B cell (primary cell): ENCODE measurements at regions not wholly inside any gene's neighbourhood (a gene's known extent, or its start where the extent isn't known, plus 50 kb on each side); places are given as distances from the start of the nearest gene placed in this dataset.

Source experiments
- ATAC-seq: fragments of 200-7000 bp; cut with Tn5 transposase; one replicate; pipeline ENCODE4 v1.10.0; 2021; ENCODE audit warnings: low read depth, mild to moderate bottlenecking, moderate number of reproducible peaks, moderate library complexity
- CTCF ChIA-PET: fragments of 350-600 bp; sonication (Branson Sonifier 250); formaldehyde crosslinking; loops from one replicate; lab custom pipeline; 2021; ENCODE audit warnings: antibody characterized with exemption, inconsistent platforms; lab: Charles Lee
- POLR2A ChIA-PET: fragments of 350-600 bp; sonication (Branson Sonifier 250); formaldehyde crosslinking; loops from one replicate; lab custom pipeline; 2021; ENCODE audit warnings: antibody characterized with exemption; lab: Charles Lee
- DNase-seq: peaks from one replicate; pipeline ENCODE4 v3.0.0; 2013
- H2AFZ ChIP-seq: 2 replicates; pipeline ENCODE4 v1.6.1; 2012; ENCODE audit warnings: mild to moderate bottlenecking, low read depth, low read length; ENCODE audit not compliant: insufficient read depth, poor library complexity, severe bottlenecking
- H3K27ac ChIP-seq, 2 donors: 1 replicate in 1 of 2; 2 replicates in 1 of 2; pipeline ENCODE4 v1.5.1; 2012 to 2013; ENCODE audit warnings: low read length in 2 of 2, mild to moderate bottlenecking in 2 of 2, moderate library complexity in 1 of 2
- H3K27me3 ChIP-seq, 4 experiments: fragments of 200-600 bp in 1 of 4; sonication (generic) in 1 of 4; replicated peaks in 1 of 4; 1 replicate in 2 of 4; 2 replicates in 2 of 4; pipeline versions ENCODE4 v1.6.1 to v1.7.0; 2013 to 2016; ENCODE audit warnings: low read length in 3 of 4, mild to moderate bottlenecking in 2 of 4, mixed read lengths in 1 of 4, moderate library complexity in 1 of 4; ENCODE audit not compliant: insufficient read depth in 4 of 4, control insufficient read depth in 3 of 4; ENCODE audit errors: control extremely low read depth in 1 of 4
- H3K36me3 ChIP-seq, 2 experiments: replicated peaks in 1 of 2; 1 replicate in 1 of 2; 2 replicates in 1 of 2; pipeline versions ENCODE4 v1.6.1 to v1.7.1; 2013; ENCODE audit warnings: low read length in 1 of 2; ENCODE audit not compliant: insufficient read depth in 2 of 2, control insufficient read depth in 1 of 2; ENCODE audit errors: control extremely low read depth in 1 of 2, extremely low read depth in 1 of 2
- H3K4me1 ChIP-seq, 2 donors: fragments of 200-600 bp in 1 of 2; sonication (generic) in 1 of 2; 1 replicate in 1 of 2; 2 replicates in 1 of 2; pipeline versions ENCODE4 v1.5.1 to v1.6.1; 2013 to 2017; ENCODE audit warnings: low read length in 2 of 2; ENCODE audit not compliant: control insufficient read depth in 2 of 2, insufficient read depth in 2 of 2
- H3K4me2 ChIP-seq: replicated peaks from 2 replicates; pipeline ENCODE3; 2012; ENCODE audit warnings: mild to moderate bottlenecking, low read depth, low read length; ENCODE audit not compliant: poor library complexity, severe bottlenecking
- H3K4me3 ChIP-seq, 5 experiments: fragments of 200-600 bp in 1 of 5; sonication (generic) in 1 of 5; 1 replicate in 3 of 5; 2 replicates in 2 of 5; pipeline versions ENCODE4 v1.5.1 to v1.7.0; 2011 to 2016; ENCODE audit warnings: low read length in 4 of 5, mild to moderate bottlenecking in 4 of 5, low read depth in 2 of 5, control low read depth in 1 of 5, moderate library complexity in 1 of 5; ENCODE audit not compliant: insufficient read depth in 1 of 5; ENCODE audit errors: control extremely low read depth in 1 of 5, extremely low read depth in 1 of 5
- H3K79me2 ChIP-seq: fragments of 200-600 bp; sonication (generic); one replicate; pipeline ENCODE4 v1.6.0; 2016; ENCODE audit warnings: low read length; ENCODE audit not compliant: control insufficient read depth, insufficient read depth
- H3K9ac ChIP-seq: fragments of 200-600 bp; sonication (generic); 2 replicates; pipeline ENCODE4 v1.6.1; 2017; ENCODE audit warnings: mild to moderate bottlenecking, low read length, moderate library complexity
- H3K9me3 ChIP-seq, 3 donors: one replicate each; pipeline versions ENCODE4 v1.6.1 to v1.7.1; 2013; ENCODE audit warnings: low read length in 2 of 3; ENCODE audit not compliant: control insufficient read depth in 2 of 3, insufficient read depth in 1 of 3; ENCODE audit errors: control extremely low read depth in 1 of 3
- H4K20me1 ChIP-seq: 2 replicates; pipeline ENCODE4 v1.6.0; 2012; ENCODE audit warnings: mild to moderate bottlenecking, low read length; ENCODE audit not compliant: insufficient read depth, control insufficient read depth, poor library complexity, severe bottlenecking
- H3K27ac Mint-ChIP-seq: one replicate; pipeline ENCODE4 v1.8.0; 2021; ENCODE audit warnings: mixed read lengths
- H3K27me3 Mint-ChIP-seq: one replicate; pipeline ENCODE4 v1.8.0; 2021; ENCODE audit warnings: mixed read lengths
- H3K4me1 Mint-ChIP-seq: one replicate; pipeline ENCODE4 v1.8.0; 2021; ENCODE audit warnings: mixed read lengths
- H3K4me3 Mint-ChIP-seq: one replicate; pipeline ENCODE4 v1.8.0; 2021; ENCODE audit warnings: mixed read lengths
- H3K9me3 Mint-ChIP-seq: one replicate; pipeline ENCODE4 v1.8.0; 2022; ENCODE audit warnings: mixed read lengths; ENCODE audit not compliant: insufficient read depth
- EZH2 ChIP-seq: IDR thresholded peaks from 2 replicates; pipeline ENCODE4 v1.6.1; 2012; ENCODE audit warnings: borderline replicate concordance, low read depth, mild to moderate bottlenecking, moderate library complexity, low read length; ENCODE audit not compliant: insufficient read depth, poor library complexity, severe bottlenecking
- WGBS: methylation state at CpG from one replicate; pipeline ENCODE4 v1.1.5; 2013; ENCODE audit warnings: missing lambda C conversion rate; ENCODE audit not compliant: insufficient coverage; 5-methylcytosine and 5-hydroxymethylcytosine counted together
- intact Hi-C: fragments of 100-400 bp; cut with micrococcal nuclease; formaldehyde crosslinking; loops from one replicate; pipeline ENCODE4 v1.10.0; 2022
- TF ChIP-seq, protein P1 (sequence below): fragments of 200-600 bp; IDR thresholded peaks from one replicate; pipeline ENCODE4 v1.8.0; 2022; ENCODE audit warnings: antibody characterized with exemption, mild to moderate bottlenecking

DNA sequence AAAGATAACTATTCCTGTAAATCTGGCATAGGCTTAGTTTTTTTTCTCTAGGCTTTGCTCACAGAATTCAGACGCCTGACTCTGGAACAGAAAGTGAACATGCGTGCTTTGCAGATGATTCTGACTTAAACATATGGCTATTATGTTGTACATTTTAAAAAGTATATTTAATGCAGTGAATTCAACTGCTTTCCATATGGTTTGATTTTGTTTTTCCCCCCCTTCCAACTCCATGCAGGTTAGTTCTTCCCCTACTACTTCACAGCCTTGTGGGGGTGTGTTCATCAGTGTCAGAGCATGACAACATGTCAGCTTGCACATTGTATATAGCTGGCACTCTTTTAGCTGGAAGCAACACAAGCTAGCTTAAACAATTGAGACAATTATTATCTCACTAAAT, 226.8 kb downstream of the TMEM167A start:
- H3K27me3 Mint-ChIP-seq, result no peaks in the 10 kb centered on the region

DNA sequence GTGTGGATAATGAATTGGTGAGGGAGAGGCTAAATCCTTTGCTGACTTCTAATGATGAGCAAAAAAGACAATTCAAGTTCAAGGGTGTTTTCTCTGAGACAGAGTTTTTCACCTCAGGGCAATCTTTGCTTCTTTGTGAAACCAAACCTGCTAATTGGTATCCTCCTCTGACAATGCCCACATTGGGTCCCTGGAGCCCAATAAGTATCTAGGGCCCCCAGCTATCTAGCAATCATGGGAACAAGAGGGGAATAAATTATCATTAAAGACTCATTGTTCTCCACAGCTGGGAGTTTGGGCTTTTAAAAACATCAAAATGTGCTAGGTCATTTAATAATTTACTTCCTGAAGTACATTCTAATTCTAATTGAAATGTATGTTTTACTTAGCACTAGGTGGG, 227.3 kb downstream of the TMEM167A start:
- Histone ChIP-seq H3K27me3 (no peaks in the 10 kb centered on the region), H3K36me3 (no peaks in the 10 kb centered on the region), H4K20me1 (no peaks in the 10 kb centered on the region), H3K79me2 (no peaks in the 10 kb centered on the region), H3K9ac (no peak overlapping the region), H3K4me2 (no peak overlapping the region), H3K4me3 (no peak overlapping the region), H3K4me1 (no peaks in the 10 kb centered on the region), H3K27ac (no peak overlapping the region), H2AFZ (no peak overlapping the region), H3K9me3 (peaks cover 0 to 2% (median 0%) of the 10 kb centered on the region in 3 donors)
- DNase-seq (no peak), ATAC-seq (no peak)
- Mint-ChIP-seq H3K27me3 (no peaks in the 10 kb centered on the region), H3K4me3 (no peak overlapping the region), H3K4me1 (no peaks in the 10 kb centered on the region), H3K27ac (no peak overlapping the region), H3K9me3 (peaks cover 3% of the 10 kb centered on the region)
- POLR2A ChIA-PET, result no interaction called here
- CTCF ChIA-PET, result no interaction called here
- TF ChIP-seq EZH2, result no peak
- TF ChIP-seq, protein P1, sequence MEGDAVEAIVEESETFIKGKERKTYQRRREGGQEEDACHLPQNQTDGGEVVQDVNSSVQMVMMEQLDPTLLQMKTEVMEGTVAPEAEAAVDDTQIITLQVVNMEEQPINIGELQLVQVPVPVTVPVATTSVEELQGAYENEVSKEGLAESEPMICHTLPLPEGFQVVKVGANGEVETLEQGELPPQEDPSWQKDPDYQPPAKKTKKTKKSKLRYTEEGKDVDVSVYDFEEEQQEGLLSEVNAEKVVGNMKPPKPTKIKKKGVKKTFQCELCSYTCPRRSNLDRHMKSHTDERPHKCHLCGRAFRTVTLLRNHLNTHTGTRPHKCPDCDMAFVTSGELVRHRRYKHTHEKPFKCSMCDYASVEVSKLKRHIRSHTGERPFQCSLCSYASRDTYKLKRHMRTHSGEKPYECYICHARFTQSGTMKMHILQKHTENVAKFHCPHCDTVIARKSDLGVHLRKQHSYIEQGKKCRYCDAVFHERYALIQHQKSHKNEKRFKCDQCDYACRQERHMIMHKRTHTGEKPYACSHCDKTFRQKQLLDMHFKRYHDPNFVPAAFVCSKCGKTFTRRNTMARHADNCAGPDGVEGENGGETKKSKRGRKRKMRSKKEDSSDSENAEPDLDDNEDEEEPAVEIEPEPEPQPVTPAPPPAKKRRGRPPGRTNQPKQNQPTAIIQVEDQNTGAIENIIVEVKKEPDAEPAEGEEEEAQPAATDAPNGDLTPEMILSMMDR, result no peak
- intact Hi-C loops, result no loop called here

More for the DNA sequence above, 226.8 kb downstream of the TMEM167A start:
- DNase-seq (no peak), ATAC-seq (no peak)
- Histone ChIP-seq H3K9me3 (peaks cover 0 to 2% (median 0%) of the 10 kb centered on the region in 3 donors), H3K4me2 (no peak overlapping the region), H3K27me3 (no peaks in the 10 kb centered on the region), H2AFZ (no peak overlapping the region), H3K36me3 (no peaks in the 10 kb centered on the region), H3K79me2 (no peaks in the 10 kb centered on the region), H3K4me3 (no peak overlapping the region), H3K9ac (no peak overlapping the region), H3K27ac (no peak overlapping the region), H3K4me1 (no peaks in the 10 kb centered on the region), H4K20me1 (no peaks in the 10 kb centered on the region)
- no peaks in the 10 kb centered on the region for H3K4me1 Mint-ChIP-seq
- WGBS, result no CpG with 5 or more reads among the region's 2 CpGs
- H3K4me3 Mint-ChIP-seq, result no peak overlapping the region
- H3K27ac Mint-ChIP-seq, result no peak overlapping the region
- peaks cover 3% of the 10 kb centered on the region for H3K9me3 Mint-ChIP-seq
- ChIA-PET POLR2A (no interaction called here), CTCF (no interaction called here)
- intact Hi-C loops, result no loop called here
- TF ChIP-seq, protein P1, result no peak
- TF ChIP-seq EZH2, result no peak
